ENCODE measurements at regions not wholly inside any gene's neighbourhood (a gene's known extent, or its start where the extent isn't known, plus 50 kb on each side); places are given as distances from the start of the nearest gene placed in this dataset.

DNA sequence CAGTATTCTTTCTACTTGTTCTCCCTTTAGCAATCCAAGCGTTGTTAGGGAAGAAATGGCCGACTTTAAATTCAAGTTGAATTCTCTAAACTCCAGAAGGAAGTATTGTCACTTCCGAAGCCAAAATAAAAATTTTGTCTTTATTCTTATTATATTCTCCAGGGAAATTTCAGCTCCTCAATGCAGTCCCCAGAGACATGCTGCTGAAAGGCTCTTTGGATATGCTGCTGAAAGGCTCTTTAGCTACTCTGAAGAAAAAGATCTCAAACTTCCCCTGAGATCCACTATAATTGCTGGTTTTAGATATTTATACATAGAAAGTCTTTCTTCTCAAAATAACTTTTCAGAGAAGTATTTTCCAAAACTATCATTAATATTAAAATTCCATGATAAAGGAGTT lies 92.3 kb upstream of the PARP8 start:
- TF ChIP-seq, protein P1, sequence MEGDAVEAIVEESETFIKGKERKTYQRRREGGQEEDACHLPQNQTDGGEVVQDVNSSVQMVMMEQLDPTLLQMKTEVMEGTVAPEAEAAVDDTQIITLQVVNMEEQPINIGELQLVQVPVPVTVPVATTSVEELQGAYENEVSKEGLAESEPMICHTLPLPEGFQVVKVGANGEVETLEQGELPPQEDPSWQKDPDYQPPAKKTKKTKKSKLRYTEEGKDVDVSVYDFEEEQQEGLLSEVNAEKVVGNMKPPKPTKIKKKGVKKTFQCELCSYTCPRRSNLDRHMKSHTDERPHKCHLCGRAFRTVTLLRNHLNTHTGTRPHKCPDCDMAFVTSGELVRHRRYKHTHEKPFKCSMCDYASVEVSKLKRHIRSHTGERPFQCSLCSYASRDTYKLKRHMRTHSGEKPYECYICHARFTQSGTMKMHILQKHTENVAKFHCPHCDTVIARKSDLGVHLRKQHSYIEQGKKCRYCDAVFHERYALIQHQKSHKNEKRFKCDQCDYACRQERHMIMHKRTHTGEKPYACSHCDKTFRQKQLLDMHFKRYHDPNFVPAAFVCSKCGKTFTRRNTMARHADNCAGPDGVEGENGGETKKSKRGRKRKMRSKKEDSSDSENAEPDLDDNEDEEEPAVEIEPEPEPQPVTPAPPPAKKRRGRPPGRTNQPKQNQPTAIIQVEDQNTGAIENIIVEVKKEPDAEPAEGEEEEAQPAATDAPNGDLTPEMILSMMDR (IDR thresholded peaks at IDR 0.05) = no peak
- no peak for TF ChIP-seq POLR2AphosphoS5 (IDR thresholded peaks at IDR 0.05)

All from breast epithelium (tissue), 3 donors.